Activated CD8-positive, alpha-beta T cell treated with anti-CD3 and anti-CD28 coated beads, Interleukin-2, amount 10 ng/mL, durations not matched to agents 7 days and 5 days (primary cell): ENCODE measurements at regions not wholly inside any gene's neighbourhood (a gene's known extent, or its start where the extent isn't known, plus 50 kb on each side); places are given as distances from the start of the nearest gene placed in this dataset.

Experiments
- ATAC-seq: fragments of 150-1000 bp; cut with Tn5 transposase; one replicate; pipeline ENCODE4 v1.10.0; 2021; ENCODE audit warnings: moderate library complexity
- CTCF ChIA-PET: fragments of 350-600 bp; sonication (Branson Sonifier 250); formaldehyde crosslinking; loops from one replicate; lab custom pipeline; 2021; ENCODE audit warnings: antibody characterized with exemption; lab: Charles Lee
- POLR2A ChIA-PET: fragments of 350-600 bp; sonication (Branson Sonifier 250); formaldehyde crosslinking; loops from one replicate; lab custom pipeline; 2021; ENCODE audit warnings: antibody characterized with exemption; lab: Charles Lee
- DNase-seq: peaks from one replicate; pipeline ENCODE4 v3.0.0-alpha.2; 2020
- H3K27ac Mint-ChIP-seq: one replicate; pipeline ENCODE4 v1.8.0; 2021; ENCODE audit warnings: mild to moderate bottlenecking, mixed read lengths
- H3K27me3 Mint-ChIP-seq: one replicate; pipeline ENCODE4 v1.8.0; 2021; ENCODE audit warnings: low read depth, mixed read lengths
- H3K36me3 Mint-ChIP-seq: one replicate; pipeline ENCODE4 v1.8.0; 2021; ENCODE audit warnings: low read depth, mixed read lengths
- H3K4me1 Mint-ChIP-seq: one replicate; pipeline ENCODE4 v1.8.0; 2021; ENCODE audit warnings: low read depth, mixed read lengths
- H3K4me3 Mint-ChIP-seq: one replicate; pipeline ENCODE4 v1.8.0; 2021; ENCODE audit warnings: mild to moderate bottlenecking, mixed read lengths
- H3K9me3 Mint-ChIP-seq: one replicate; pipeline ENCODE4 v1.8.0; 2022; ENCODE audit warnings: mixed read lengths; ENCODE audit not compliant: insufficient read depth

GRCh38 chr21:25381936-25382452 lies 225.3 kb downstream of the MRPL39 start:
- Mint-ChIP-seq H3K4me3 (no peak overlapping the region), H3K27me3 (peaks cover 8% of the 10 kb centered on the region), H3K27ac (no peak overlapping the region), H3K9me3 (no peaks in the 10 kb centered on the region), H3K36me3 (no peaks in the 10 kb centered on the region), H3K4me1 (peaks cover 15% of the 10 kb centered on the region)
- no peak for ATAC-seq
- POLR2A ChIA-PET: no interaction called here
- CTCF ChIA-PET: interaction anchor here (1.0 to 2.7 kb wide), 3 partner anchors 9 to 99 kb away, joined by 3 to 6 read pairs (median 5); no protein-coding TSS in a partner anchor
- no peak for DNase-seq

DNA sequence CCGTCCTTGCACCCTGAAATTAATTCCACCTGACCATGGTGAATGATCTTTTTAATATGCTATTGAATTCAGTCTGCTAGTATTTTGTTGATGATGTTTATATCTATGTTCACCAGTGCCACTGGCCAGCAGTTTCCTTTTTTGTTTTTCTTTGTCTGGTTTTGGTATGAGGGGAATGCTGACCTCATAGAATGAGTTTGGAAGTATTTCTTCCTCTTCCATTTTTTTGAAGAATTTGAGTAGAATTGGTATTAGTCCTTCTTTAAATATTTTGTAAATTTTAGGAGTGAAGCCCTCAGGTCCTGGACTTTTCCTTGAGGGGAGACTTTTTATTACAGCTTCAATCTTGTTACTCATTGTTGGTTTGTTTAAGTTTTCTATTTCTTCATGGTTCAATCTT lies 231.6 kb downstream of the MRPL39 start:
- ATAC-seq: no peak
- no peaks in the 10 kb centered on the region for H3K9me3 Mint-ChIP-seq
- H3K27ac Mint-ChIP-seq: no peak overlapping the region
- H3K4me1 Mint-ChIP-seq: peaks cover 8% of the 10 kb centered on the region
- POLR2A ChIA-PET: no interaction called here
- H3K4me3 Mint-ChIP-seq: no peak overlapping the region
- no peak for DNase-seq
- peaks cover 6% of the 10 kb centered on the region for H3K27me3 Mint-ChIP-seq
- no peaks in the 10 kb centered on the region for H3K36me3 Mint-ChIP-seq
- CTCF ChIA-PET: interaction anchor here (0.9 to 1.2 kb wide), 2 partner anchors 11 to 26 kb away, joined by 3 read pairs; no protein-coding TSS in a partner anchor

DNA sequence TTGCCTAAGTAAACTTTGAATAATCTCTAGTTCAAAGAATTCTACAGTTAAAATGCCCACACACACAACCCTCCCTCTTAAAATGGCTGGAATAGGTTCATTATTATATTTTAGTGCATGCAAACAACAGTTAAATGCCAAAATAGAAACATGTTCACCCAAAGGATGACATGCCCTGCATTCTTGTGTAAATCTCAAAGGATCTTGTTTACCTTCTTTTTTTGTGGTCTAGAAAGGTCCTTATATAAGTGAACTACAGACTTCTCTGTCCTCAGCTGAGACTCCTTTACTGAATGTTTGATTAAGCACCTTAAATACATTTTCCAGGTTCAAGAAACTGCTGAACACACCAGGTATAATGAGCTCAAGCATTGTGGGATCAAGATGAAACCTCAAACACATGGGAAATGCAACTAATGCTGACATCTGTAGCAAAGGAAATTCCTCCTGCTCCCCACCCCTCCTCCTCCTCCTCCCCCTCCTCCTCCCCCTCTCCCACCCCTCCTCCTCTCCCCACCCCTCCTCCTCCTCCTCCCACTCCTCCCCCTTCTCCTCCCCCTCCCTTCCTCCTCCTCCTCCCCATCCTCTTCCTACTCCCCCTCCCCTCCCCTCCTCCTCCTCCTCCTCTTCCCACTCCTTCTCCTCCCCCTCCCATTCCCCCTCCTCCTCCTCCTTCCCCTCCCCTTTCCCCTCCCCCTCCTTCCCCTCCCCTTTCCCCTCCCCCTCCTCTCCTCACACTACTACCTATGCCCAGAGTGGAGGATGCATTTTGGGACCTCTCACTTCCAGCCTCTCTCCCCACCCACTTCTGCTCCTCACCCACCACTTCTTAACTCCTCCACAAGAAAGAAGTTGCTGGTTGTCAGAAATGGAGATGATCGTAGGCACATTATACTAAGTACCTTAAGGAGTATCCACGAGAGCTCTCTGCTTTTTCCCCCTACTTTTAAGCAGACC lies 233.9 kb downstream of the MRPL39 start:
- DNase-seq: no peak
- Mint-ChIP-seq H3K36me3 (no peaks in the 10 kb centered on the region), H3K9me3 (no peaks in the 10 kb centered on the region), H3K27me3 (peaks cover 5% of the 10 kb centered on the region), H3K27ac (no peak overlapping the region), H3K4me1 (peaks cover 8% of the 10 kb centered on the region), H3K4me3 (no peak overlapping the region)
- CTCF ChIA-PET: interaction anchor here (0.5 kb wide), 1 partner anchor 13 kb away, joined by 3 read pairs; no protein-coding TSS in a partner anchor
- POLR2A ChIA-PET: no interaction called here
- no peak for ATAC-seq

GRCh38 chr21:25371841-25372425 lies 235.3 kb downstream of the MRPL39 start:
- Mint-ChIP-seq H3K4me3 (no peak overlapping the region), H3K27ac (no peak overlapping the region), H3K4me1 (peaks cover under 1% of the 10 kb centered on the region), H3K9me3 (no peaks in the 10 kb centered on the region), H3K27me3 (peaks cover 7% of the 10 kb centered on the region), H3K36me3 (no peaks in the 10 kb centered on the region)
- DNase-seq (no peak), ATAC-seq (no peak)
- ChIA-PET POLR2A (no interaction called here), CTCF (no interaction called here)

DNA sequence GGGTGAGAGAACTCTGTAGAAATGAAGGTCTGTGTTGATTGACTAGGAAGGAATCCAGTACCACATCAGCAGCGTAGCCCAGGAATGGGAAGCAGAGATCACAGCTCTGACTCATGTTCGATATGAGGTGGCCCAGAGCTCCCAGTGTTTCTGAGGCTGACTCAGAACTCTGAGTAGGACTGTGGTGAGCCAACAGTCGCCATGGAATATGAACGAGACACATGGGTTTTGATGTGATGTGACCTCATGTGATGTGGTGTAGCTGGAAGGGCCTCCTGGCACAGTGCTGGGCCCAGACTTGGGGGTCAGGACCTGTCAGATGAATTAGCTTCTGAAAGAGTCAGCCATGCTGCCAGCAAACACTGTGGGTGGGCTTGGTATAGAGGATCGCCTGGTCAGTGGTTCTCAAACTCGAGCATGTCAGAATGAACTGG lies 237.0 kb downstream of the MRPL39 start:
- DNase-seq (no peak), ATAC-seq (no peak)
- no peaks in the 10 kb centered on the region for H3K4me1 Mint-ChIP-seq
- POLR2A ChIA-PET: no interaction called here
- H3K4me3 Mint-ChIP-seq: no peak overlapping the region
- no peaks in the 10 kb centered on the region for H3K36me3 Mint-ChIP-seq
- no peak overlapping the region for H3K27ac Mint-ChIP-seq
- CTCF ChIA-PET: interaction anchor here (2.2 kb wide), 1 partner anchor 15 kb away, joined by 11 read pairs; no protein-coding TSS in a partner anchor
- no peaks in the 10 kb centered on the region for H3K9me3 Mint-ChIP-seq
- H3K27me3 Mint-ChIP-seq: peaks cover 7% of the 10 kb centered on the region

- ChIA-PET POLR2A (no interaction called here), CTCF (interaction anchor here (1.3 to 2.2 kb wide), 2 partner anchors 15 to 87 kb away, joined by 3 to 11 read pairs; no protein-coding TSS in a partner anchor)
- Mint-ChIP-seq H3K36me3 (no peaks in the 10 kb centered on the region), H3K4me3 (no peak overlapping the region), H3K27ac (no peak overlapping the region), H3K27me3 (peaks cover 7% of the 10 kb centered on the region), H3K9me3 (no peaks in the 10 kb centered on the region), H3K4me1 (no peaks in the 10 kb centered on the region)
- no peak for DNase-seq
- no peak for ATAC-seq
These were observed 237.6 kb downstream of the MRPL39 start for GRCh38 chr21:25369524-25370300.

DNA sequence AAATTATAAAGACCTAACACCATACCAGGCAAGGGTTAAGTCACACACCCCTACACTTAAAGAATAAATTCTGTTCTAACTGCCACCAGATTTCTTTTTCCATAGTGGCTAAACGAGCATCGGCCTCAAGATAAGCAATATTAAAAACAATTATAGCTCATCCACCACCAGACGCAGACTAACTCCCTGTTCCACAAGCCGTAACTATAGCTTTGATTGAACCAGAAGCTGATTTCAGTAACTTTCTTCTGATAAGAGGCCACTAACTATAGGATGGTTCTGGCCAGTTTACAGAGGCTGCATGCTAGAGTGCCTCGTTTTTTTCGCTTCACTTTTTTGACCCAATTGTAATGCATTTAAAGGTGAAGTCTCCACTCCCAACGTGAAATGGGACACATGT lies 238.8 kb downstream of the MRPL39 start:
- no peak overlapping the region for H3K4me3 Mint-ChIP-seq
- ChIA-PET CTCF (interaction anchor here (1.3 to 2.2 kb wide), 2 partner anchors 16 to 85 kb away, joined by 3 to 11 read pairs; no protein-coding TSS in a partner anchor), POLR2A (no interaction called here)
- peaks cover 7% of the 10 kb centered on the region for H3K27me3 Mint-ChIP-seq
- H3K27ac Mint-ChIP-seq: no peak overlapping the region
- H3K9me3 Mint-ChIP-seq: no peaks in the 10 kb centered on the region
- ATAC-seq (no peak), DNase-seq (no peak)
- H3K4me1 Mint-ChIP-seq: no peaks in the 10 kb centered on the region
- H3K36me3 Mint-ChIP-seq: no peaks in the 10 kb centered on the region

DNA sequence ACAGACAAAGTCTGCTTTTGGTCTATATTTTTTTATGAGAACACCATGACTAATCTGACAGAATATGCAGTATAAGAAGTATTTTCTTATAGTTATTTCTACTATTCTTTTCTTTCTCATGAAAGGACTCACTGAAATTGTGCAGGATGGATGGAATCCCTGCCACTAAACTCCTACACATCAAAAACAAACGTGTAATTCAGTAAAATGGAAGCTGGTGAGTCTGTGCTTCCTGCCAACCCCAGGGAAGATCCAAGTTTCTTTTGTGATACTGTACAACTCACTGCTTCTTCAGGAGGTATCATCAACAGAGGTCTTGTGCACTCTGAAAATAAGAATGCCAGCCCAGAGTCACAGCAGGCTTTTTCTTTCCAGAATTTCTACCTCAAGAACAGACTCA lies 241.2 kb downstream of the MRPL39 start:
- POLR2A ChIA-PET: no interaction called here

GRCh38 chr21:25362375-25363267 lies 244.7 kb downstream of the MRPL39 start:
- no peak overlapping the region for H3K27ac Mint-ChIP-seq
- no peaks in the 10 kb centered on the region for H3K36me3 Mint-ChIP-seq
- DNase-seq (no peak), ATAC-seq (no peak)
- H3K4me1 Mint-ChIP-seq: no peaks in the 10 kb centered on the region
- peaks cover 2% of the 10 kb centered on the region for H3K27me3 Mint-ChIP-seq
- no peak overlapping the region for H3K4me3 Mint-ChIP-seq
- ChIA-PET POLR2A (no interaction called here), CTCF (no interaction called here)
- no peaks in the 10 kb centered on the region for H3K9me3 Mint-ChIP-seq

More for the DNA sequence above, 241.2 kb downstream of the MRPL39 start:
- DNase-seq: no peak
- Mint-ChIP-seq H3K27ac (no peak overlapping the region), H3K9me3 (no peaks in the 10 kb centered on the region), H3K4me1 (no peaks in the 10 kb centered on the region), H3K27me3 (peaks cover 2% of the 10 kb centered on the region), H3K36me3 (no peaks in the 10 kb centered on the region), H3K4me3 (no peak overlapping the region)
- no peak for ATAC-seq
- CTCF ChIA-PET: no interaction called here

DNA sequence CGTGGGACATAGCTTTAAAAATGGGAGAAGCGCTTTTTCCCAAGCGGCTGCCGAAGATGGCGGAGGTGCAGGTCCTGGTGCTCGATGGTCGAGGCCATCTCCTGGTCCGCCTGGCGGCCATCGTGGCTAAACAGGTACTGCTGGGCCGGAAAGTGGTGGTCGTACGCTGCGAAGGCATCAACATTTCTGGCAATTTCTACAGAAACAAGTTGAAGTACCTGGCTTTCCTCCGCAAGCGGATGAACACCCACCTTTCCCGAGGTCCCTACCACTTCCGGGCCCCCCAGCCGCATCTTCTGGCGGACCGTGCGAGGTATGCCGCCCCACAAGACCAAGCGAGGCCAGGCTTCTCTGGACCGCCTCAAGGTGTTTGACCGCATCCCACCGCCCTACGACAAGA lies 245.5 kb downstream of the MRPL39 start:
- no peak for ATAC-seq
- POLR2A ChIA-PET: no interaction called here

More for the DNA sequence above, 245.5 kb downstream of the MRPL39 start:
- no peaks in the 10 kb centered on the region for H3K4me1 Mint-ChIP-seq
- CTCF ChIA-PET: interaction anchor here (1.0 to 1.3 kb wide), 3 partner anchors 9 to 20 kb away, joined by 3 to 6 read pairs (median 3); no protein-coding TSS in a partner anchor
- no peak overlapping the region for H3K4me3 Mint-ChIP-seq
- no peaks in the 10 kb centered on the region for H3K36me3 Mint-ChIP-seq
- DNase-seq: no peak
- H3K9me3 Mint-ChIP-seq: no peaks in the 10 kb centered on the region
- H3K27ac Mint-ChIP-seq: no peak overlapping the region
- H3K27me3 Mint-ChIP-seq: no peaks in the 10 kb centered on the region
